Neuronal stem cell (in vitro differentiated cells): ENCODE measurements at regions not wholly inside any gene's neighbourhood (a gene's known extent, or its start where the extent isn't known, plus 50 kb on each side); places are given as distances from the start of the nearest gene placed in this dataset.

Experiments
- DNase-seq: peaks from one replicate; pipeline ENCODE4 v3.0.0-alpha.2; 2013; ENCODE audit warnings: low spot score
- H2AFZ ChIP-seq: one replicate; pipeline ENCODE4 v1.6.1; 2013; ENCODE audit warnings: mild to moderate bottlenecking, low read length, inconsistent platforms
- H2AK5ac ChIP-seq: 2 replicates; pipeline ENCODE4 v1.6.1; 2013; ENCODE audit warnings: low read depth, mild to moderate bottlenecking, inconsistent platforms, low read length, moderate library complexity, mixed read lengths
- H2BK120ac ChIP-seq: 2 replicates; pipeline ENCODE4 v1.6.1; 2013; ENCODE audit warnings: low read depth, mild to moderate bottlenecking, inconsistent platforms, low read length, moderate library complexity, mixed read lengths
- H2BK12ac ChIP-seq: one replicate; pipeline ENCODE4 v1.6.1; 2013; ENCODE audit warnings: low read length, inconsistent platforms
- H2BK15ac ChIP-seq: 2 replicates; pipeline ENCODE4 v1.6.1; 2013; ENCODE audit warnings: mild to moderate bottlenecking, low read length, inconsistent platforms, mixed read lengths
- H2BK5ac ChIP-seq: one replicate; pipeline ENCODE4 v1.6.1; 2013; ENCODE audit warnings: inconsistent platforms, mild to moderate bottlenecking, low read length, moderate library complexity
- H3K14ac ChIP-seq: one replicate; pipeline ENCODE4 v1.6.1; 2013; ENCODE audit warnings: low read length, inconsistent platforms
- H3K18ac ChIP-seq: 2 replicates; pipeline ENCODE4 v1.6.1; 2013; ENCODE audit warnings: low read length, inconsistent platforms
- H3K23ac ChIP-seq: 2 replicates; pipeline ENCODE4 v1.6.1; 2013; ENCODE audit warnings: low read depth, mild to moderate bottlenecking, mixed read lengths, low read length, inconsistent platforms; ENCODE audit not compliant: poor library complexity
- H3K27ac ChIP-seq: replicated peaks from 3 replicates; pipeline ENCODE4 v1.5.1; 2013; ENCODE audit warnings: low read length, inconsistent platforms
- H3K27me3 ChIP-seq, 3 experiments: 2 replicates each; pipeline ENCODE4 v1.6.1; 2013; ENCODE audit warnings: low read length in 3 of 3, mild to moderate bottlenecking in 2 of 3, inconsistent platforms in 1 of 3, low read depth in 1 of 3, mixed read lengths in 1 of 3, moderate library complexity in 1 of 3; ENCODE audit not compliant: control insufficient read depth in 3 of 3, insufficient read depth in 3 of 3
- H3K36me3 ChIP-seq, 2 donors: replicated peaks in 1 of 2; 2 replicates each; pipeline ENCODE4 v1.6.1; 2013; ENCODE audit warnings: low read length in 2 of 2; ENCODE audit not compliant: control insufficient read depth in 2 of 2, insufficient read depth in 2 of 2
- H3K4ac ChIP-seq: 2 replicates; pipeline ENCODE4 v1.6.1; 2013; ENCODE audit warnings: inconsistent platforms, mild to moderate bottlenecking, low read length, moderate library complexity
- H3K4me1 ChIP-seq, 2 donors: 1 replicate in 1 of 2; 2 replicates in 1 of 2; pipeline ENCODE4 v1.6.1; 2013; ENCODE audit warnings: low read length in 2 of 2, low read depth in 1 of 2; ENCODE audit not compliant: control insufficient read depth in 2 of 2, insufficient read depth in 1 of 2
- H3K4me2 ChIP-seq: one replicate; pipeline ENCODE4 v1.6.1; 2013; ENCODE audit warnings: mild to moderate bottlenecking, low read length, inconsistent platforms; ENCODE audit not compliant: insufficient read depth, poor library complexity, severe bottlenecking
- H3K4me3 ChIP-seq, 2 donors: 2 replicates each; pipeline ENCODE4 v1.5.1; 2013; ENCODE audit warnings: low read length in 2 of 2, mild to moderate bottlenecking in 2 of 2, inconsistent platforms in 1 of 2, moderate library complexity in 1 of 2
- H3K79me1 ChIP-seq: one replicate; pipeline ENCODE4 v1.6.1; 2013; ENCODE audit warnings: low read depth, mild to moderate bottlenecking, inconsistent platforms, low read length, moderate library complexity
- H3K9ac ChIP-seq: one replicate; pipeline ENCODE4 v1.6.1; 2013; ENCODE audit warnings: mild to moderate bottlenecking, low read depth, low read length, inconsistent platforms; ENCODE audit not compliant: poor library complexity
- H3K9me3 ChIP-seq, 2 donors: replicated peaks in 1 of 2; 2 replicates each; pipeline versions ENCODE3 to v1.6.1; 2013; ENCODE audit warnings: low read length in 2 of 2, mild to moderate bottlenecking in 2 of 2, inconsistent platforms in 1 of 2, low read depth in 1 of 2, mixed read lengths in 1 of 2, moderate library complexity in 1 of 2; ENCODE audit not compliant: control insufficient read depth in 2 of 2, insufficient read depth in 1 of 2
- H4K8ac ChIP-seq: one replicate; pipeline ENCODE4 v1.6.1; 2013; ENCODE audit warnings: low read depth, mild to moderate bottlenecking, inconsistent platforms, low read length, moderate library complexity
- H4K91ac ChIP-seq: one replicate; pipeline ENCODE4 v1.6.1; 2013; ENCODE audit warnings: low read length, low read depth, mild to moderate bottlenecking, inconsistent platforms; ENCODE audit not compliant: poor library complexity
- WGBS, 2 donors: extraction: QIAGEN DNeasy Blood & Tissue Kit; methylation state at CpG; one replicate each; pipeline ENCODE4 v1.1.7; 2013; ENCODE audit warnings: missing lambda C conversion rate in 2 of 2, mixed read lengths in 1 of 2; ENCODE audit not compliant: insufficient read length in 2 of 2, insufficient replicate concordance in 1 of 2; ENCODE audit errors: extremely low coverage in 2 of 2; 5-methylcytosine and 5-hydroxymethylcytosine counted together

DNA sequence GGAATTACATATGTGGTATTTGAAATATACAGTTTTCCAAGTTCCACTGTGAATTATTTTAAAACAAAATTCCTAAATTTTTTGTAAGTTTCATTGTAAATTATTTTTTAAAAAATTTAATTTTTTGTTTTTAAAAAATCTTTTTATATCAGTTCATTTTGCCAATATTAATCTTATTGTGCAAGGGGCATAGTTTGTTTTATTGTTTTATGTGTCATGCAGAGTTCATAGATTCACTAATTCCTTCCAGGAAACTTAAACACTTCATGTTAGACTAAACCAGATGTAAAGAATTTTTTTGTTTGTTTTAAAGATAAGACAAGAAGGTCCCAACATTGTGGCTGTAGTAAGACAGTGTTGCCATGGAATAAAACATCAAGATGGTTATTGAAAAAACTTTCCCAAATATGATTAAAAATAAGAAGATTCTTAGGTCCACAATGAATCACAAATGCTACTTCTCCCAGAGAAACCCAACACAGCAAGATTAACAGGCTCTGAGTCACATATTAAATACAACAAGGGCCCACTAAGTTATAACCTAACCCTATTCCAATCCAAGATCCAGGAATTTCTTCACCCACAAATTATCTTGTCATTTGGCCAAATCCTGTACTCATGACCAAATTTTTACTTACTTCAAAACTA, 464.7 kb upstream of the IGFBP3 start:
- Histone ChIP-seq H3K4me1 (no peaks in the 10 kb centered on the region), H3K23ac (no peak overlapping the region), H2BK5ac (no peak overlapping the region), H3K4me2 (no peak overlapping the region), H3K14ac (no peak overlapping the region), H3K9ac (no peak overlapping the region), H3K18ac (no peak overlapping the region), H2AFZ (no peak overlapping the region), H3K27ac (no peak overlapping the region), H2BK120ac (no peak overlapping the region), H4K8ac (no peak overlapping the region), H2BK12ac (no peak overlapping the region), H4K91ac (no peak overlapping the region), H3K36me3 (no peaks in the 10 kb centered on the region), H2BK15ac (no peak overlapping the region), H3K27me3 (no peaks in the 10 kb centered on the region), H3K79me1 (no peaks in the 10 kb centered on the region), H2AK5ac (no peak overlapping the region), H3K4ac (no peak overlapping the region), H3K4me3 (no peak overlapping the region), H3K9me3 (no peaks in the 10 kb centered on the region)
- no peak for DNase-seq

DNA sequence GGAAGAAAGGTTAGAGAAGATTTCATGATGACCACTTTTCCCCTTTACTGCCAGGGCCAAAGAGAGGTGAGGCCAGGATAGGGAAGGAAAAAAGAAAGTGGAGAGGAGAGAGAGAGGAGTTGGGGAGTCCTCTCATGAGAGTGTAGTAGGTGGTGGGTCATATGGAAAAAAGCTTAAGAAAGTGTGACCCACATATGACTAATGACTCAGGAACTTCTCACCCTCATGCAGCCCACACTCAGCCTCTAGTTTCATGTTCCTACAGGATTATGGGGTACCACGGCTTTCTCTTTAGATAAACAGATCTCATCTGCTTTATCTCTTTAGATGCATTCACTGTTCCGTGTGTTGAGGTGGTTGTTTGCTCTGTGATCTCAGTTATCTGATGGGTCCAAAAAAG, 462.5 kb upstream of the IGFBP3 start:
- no peaks in the 10 kb centered on the region for H3K27me3 ChIP-seq
- no peak overlapping the region for H3K4ac ChIP-seq
- no peak overlapping the region for H3K23ac ChIP-seq
- H3K36me3 ChIP-seq: no peaks in the 10 kb centered on the region
- H2BK120ac ChIP-seq: no peak overlapping the region
- DNase-seq: no peak
- no peak overlapping the region for H3K9ac ChIP-seq
- H3K27ac ChIP-seq: no peak overlapping the region
- no CpG with 5 or more reads among the region's 2 CpGs for WGBS, 2 donors
- no peaks in the 10 kb centered on the region for H3K79me1 ChIP-seq
- H2BK5ac ChIP-seq: no peak overlapping the region
- no peaks in the 10 kb centered on the region for H3K9me3 ChIP-seq
- H3K14ac ChIP-seq: no peak overlapping the region
- no peaks in the 10 kb centered on the region for H3K4me1 ChIP-seq
- H2BK12ac ChIP-seq: no peak overlapping the region
- H4K8ac ChIP-seq: no peak overlapping the region
- no peak overlapping the region for H2AFZ ChIP-seq
- H4K91ac ChIP-seq: no peak overlapping the region
- H3K4me3 ChIP-seq: no peak overlapping the region
- H2AK5ac ChIP-seq: no peak overlapping the region
- no peak overlapping the region for H3K18ac ChIP-seq
- H3K4me2 ChIP-seq: no peak overlapping the region
- H2BK15ac ChIP-seq: no peak overlapping the region

DNA sequence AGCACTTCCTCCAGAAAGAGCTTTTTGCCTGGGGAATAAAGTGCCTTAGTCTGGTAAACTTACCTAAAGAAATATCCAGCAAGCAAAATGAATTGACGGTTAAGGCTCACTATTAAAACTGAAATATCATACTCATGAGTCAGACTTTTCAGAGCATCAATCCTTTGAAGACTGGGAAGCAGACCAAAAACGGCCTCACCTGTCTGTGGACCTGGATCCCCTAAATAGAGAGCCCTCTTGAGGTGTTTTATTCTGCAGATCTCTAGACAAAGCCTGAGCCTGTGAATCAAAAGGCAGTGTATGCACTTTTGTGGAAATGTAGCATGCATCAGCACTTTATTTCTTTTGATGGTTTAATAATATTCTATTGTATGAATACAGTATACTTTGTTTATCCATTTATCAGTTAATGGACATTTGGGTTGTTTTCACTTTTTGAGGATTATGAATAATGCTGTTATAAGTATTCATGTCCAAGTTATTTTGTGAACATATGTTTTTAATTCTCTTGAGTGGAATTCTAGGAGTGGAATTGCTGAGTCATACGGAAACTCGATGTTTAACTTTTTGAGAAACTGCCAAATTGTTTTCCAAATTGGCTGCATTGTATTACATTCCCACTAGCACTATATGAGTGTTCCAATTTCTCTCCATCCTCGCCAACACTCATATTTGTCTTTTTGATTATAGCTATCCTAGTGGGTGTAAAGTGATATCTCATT, 449.0 kb upstream of the IGFBP3 start:
- H4K8ac ChIP-seq: no peak overlapping the region
- no peak overlapping the region for H3K27ac ChIP-seq
- H3K4me3 ChIP-seq: no peak overlapping the region
- H3K18ac ChIP-seq: no peak overlapping the region
- H3K36me3 ChIP-seq: no peaks in the 10 kb centered on the region
- H2BK12ac ChIP-seq: no peak overlapping the region
- peaks cover 0 to 4% of the 10 kb centered on the region in 2 donors for H3K9me3 ChIP-seq
- H3K4me1 ChIP-seq: no peaks in the 10 kb centered on the region
- no peak overlapping the region for H3K4ac ChIP-seq
- no peak overlapping the region for H2BK120ac ChIP-seq
- no peak overlapping the region for H2AFZ ChIP-seq
- H3K4me2 ChIP-seq: no peak overlapping the region
- H2BK5ac ChIP-seq: no peak overlapping the region
- H3K27me3 ChIP-seq: no peaks in the 10 kb centered on the region
- no peak overlapping the region for H3K23ac ChIP-seq
- H4K91ac ChIP-seq: no peak overlapping the region
- H2BK15ac ChIP-seq: no peak overlapping the region
- WGBS, 2 donors: no CpG with 5 or more reads among the region's 5 CpGs
- H3K9ac ChIP-seq: no peak overlapping the region
- H3K79me1 ChIP-seq: no peaks in the 10 kb centered on the region
- H2AK5ac ChIP-seq: no peak overlapping the region
- DNase-seq: no peak
- H3K14ac ChIP-seq: no peak overlapping the region

DNA sequence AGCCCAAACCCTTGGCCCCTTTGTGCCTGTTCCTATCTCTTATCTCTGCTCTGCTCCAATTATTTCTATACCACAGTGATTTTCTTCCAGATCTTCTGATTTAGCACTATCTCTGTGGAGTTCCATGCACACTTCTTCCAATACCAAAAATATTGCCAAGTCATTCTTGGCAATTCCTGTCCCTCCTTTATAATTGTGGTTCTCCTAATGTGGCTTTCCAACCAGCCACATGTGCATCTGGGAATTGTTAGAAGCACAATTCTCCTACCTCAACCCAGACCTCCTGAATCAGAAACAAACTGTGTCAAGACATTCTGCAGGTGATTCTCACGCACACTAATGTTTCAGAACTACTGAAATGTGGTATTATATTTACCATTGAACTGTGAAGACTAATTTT, 447.8 kb upstream of the IGFBP3 start:
- H3K23ac ChIP-seq: no peak overlapping the region
- H2AFZ ChIP-seq: no peak overlapping the region
- no peak overlapping the region for H3K4me3 ChIP-seq
- peaks cover 3 to 4% of the 10 kb centered on the region in 2 donors for H3K4me1 ChIP-seq
- no peak for DNase-seq
- no peak overlapping the region for H3K9ac ChIP-seq
- no peak overlapping the region for H3K18ac ChIP-seq
- no peak overlapping the region for H2BK120ac ChIP-seq
- no peaks in the 10 kb centered on the region for H3K36me3 ChIP-seq
- H2BK12ac ChIP-seq: no peak overlapping the region
- no peak overlapping the region for H2BK15ac ChIP-seq
- H3K4ac ChIP-seq: no peak overlapping the region
- H3K4me2 ChIP-seq: no peak overlapping the region
- H2AK5ac ChIP-seq: no peak overlapping the region
- H2BK5ac ChIP-seq: no peak overlapping the region
- no peak overlapping the region for H3K14ac ChIP-seq
- no peak overlapping the region for H4K8ac ChIP-seq
- no peak overlapping the region for H4K91ac ChIP-seq
- no CpG with 5 or more reads among the region's 1 CpG for WGBS, 2 donors
- no peak overlapping the region for H3K27ac ChIP-seq
- H3K27me3 ChIP-seq: no peaks in the 10 kb centered on the region
- H3K79me1 ChIP-seq: no peaks in the 10 kb centered on the region
- peaks cover 0 to 4% of the 10 kb centered on the region in 2 donors for H3K9me3 ChIP-seq
